Tibial artery (tissue), 4 donors: ENCODE measurements at regions not wholly inside any gene's neighbourhood (a gene's known extent, or its start where the extent isn't known, plus 50 kb on each side); places are given as distances from the start of the nearest gene placed in this dataset.

Experiments
- DNase-seq, 2 donors: peaks; one replicate each; pipeline ENCODE4 v3.0.0-alpha.2; 2019
- H3K27ac ChIP-seq, 2 donors: fragments of 200-600 bp; sonication (generic) in 1 of 2; 1 replicate in 1 of 2; 2 replicates in 1 of 2; pipeline ENCODE4 v1.5.1; 2018 to 2019; ENCODE audit warnings: mild to moderate bottlenecking in 1 of 2
- H3K27me3 ChIP-seq, 2 donors: fragments of 200-600 bp; sonication (generic) in 1 of 2; one replicate each; pipeline versions ENCODE4 v1.5.1 to v1.6.0; 2016 to 2019
- H3K36me3 ChIP-seq, 3 donors: fragments of 200-600 bp; sonication (generic) in 2 of 3; one replicate each; pipeline ENCODE4 v1.5.1; 2016 to 2019; ENCODE audit warnings: mild to moderate bottlenecking in 2 of 3
- H3K4me1 ChIP-seq, 4 donors: fragments of 200-600 bp; sonication (generic) in 2 of 4; 1 replicate in 3 of 4; 2 replicates in 1 of 4; pipeline ENCODE4 v1.5.1; 2016 to 2019
- H3K4me3 ChIP-seq, 2 donors: fragments of 200-600 bp; sonication (generic) in 1 of 2; 1 replicate in 1 of 2; 2 replicates in 1 of 2; pipeline ENCODE4 v1.5.1; 2018 to 2019; ENCODE audit warnings: mild to moderate bottlenecking in 2 of 2
- H3K9me3 ChIP-seq, 3 donors: fragments of 200-600 bp; sonication (generic) in 1 of 3; one replicate each; pipeline ENCODE4 v1.5.1; 2016 to 2019
- CTCF ChIP-seq, 2 experiments: fragments of 200-600 bp in 1 of 2; fragments of 450-650 bp in 1 of 2; IDR thresholded peaks; one replicate each; pipeline ENCODE4 v1.5.1; 2017 to 2019; ENCODE audit warnings: antibody characterized with exemption in 2 of 2, mild to moderate bottlenecking in 1 of 2, moderate library complexity in 1 of 2
- intact Hi-C: fragments of 100-400 bp; cut with DNase I; formaldehyde crosslinking; loops from one replicate; pipeline ENCODE4 v1.15.0; 2023; ENCODE audit warnings: low total_unique reads

- no peak for TF ChIP-seq CTCF (IDR thresholded peaks at IDR 0.05)
- no peak for DNase-seq
- Histone ChIP-seq H3K27ac (no peak overlapping the region), H3K9me3 (no peaks in the 10 kb centered on the region), H3K27me3 (no peaks in the 10 kb centered on the region), H3K4me1 (no peaks in the 10 kb centered on the region), H3K4me3 (no peak overlapping the region), H3K36me3 (no peaks in the 10 kb centered on the region)
- intact Hi-C loops = no loop called here
Measured at GRCh38 chr3:148126956-148127355, 570.7 kb upstream of the AGTR1 start.

GRCh38 chr3:148128136-148128535 lies 569.6 kb upstream of the AGTR1 start:
- no peak for DNase-seq
- intact Hi-C loops = no loop called here
- Histone ChIP-seq H3K36me3 (no peaks in the 10 kb centered on the region), H3K27ac (no peak overlapping the region), H3K27me3 (no peaks in the 10 kb centered on the region), H3K4me1 (no peaks in the 10 kb centered on the region), H3K4me3 (no peak overlapping the region), H3K9me3 (no peaks in the 10 kb centered on the region)
- no peak for TF ChIP-seq CTCF (IDR thresholded peaks at IDR 0.05)

- no peaks in the 10 kb centered on the region for H3K27me3 ChIP-seq
- H3K4me3 ChIP-seq = no peak overlapping the region
- no peak for TF ChIP-seq CTCF (IDR thresholded peaks at IDR 0.05)
- no peak overlapping the region for H3K27ac ChIP-seq
- no peaks in the 10 kb centered on the region for H3K4me1 ChIP-seq
- H3K9me3 ChIP-seq = no peaks in the 10 kb centered on the region
- no peak for DNase-seq
- H3K36me3 ChIP-seq = no peaks in the 10 kb centered on the region
- intact Hi-C loops = no loop called here
Measured at GRCh38 chr3:148131990-148132638, 565.6 kb upstream of the AGTR1 start.

- Histone ChIP-seq H3K4me1 (no peaks in the 10 kb centered on the region), H3K9me3 (no peaks in the 10 kb centered on the region), H3K27me3 (no peaks in the 10 kb centered on the region), H3K27ac (no peak overlapping the region), H3K36me3 (no peaks in the 10 kb centered on the region), H3K4me3 (no peak overlapping the region)
- intact Hi-C loops = no loop called here
- no peak for TF ChIP-seq CTCF (IDR thresholded peaks at IDR 0.05)
- no peak for DNase-seq
Measured at GRCh38 chr3:148136816-148137215, 560.9 kb upstream of the AGTR1 start.

GRCh38 chr3:148146241-148146640 lies 551.5 kb upstream of the AGTR1 start:
- Histone ChIP-seq H3K36me3 (no peaks in the 10 kb centered on the region), H3K4me1 (peaks cover 0 to 16% (median 0%) of the 10 kb centered on the region in 4 donors), H3K27ac (no peak overlapping the region), H3K9me3 (no peaks in the 10 kb centered on the region), H3K27me3 (no peaks in the 10 kb centered on the region), H3K4me3 (no peak overlapping the region)
- intact Hi-C loops = no loop called here
- DNase-seq = no peak
- TF ChIP-seq CTCF (IDR thresholded peaks at IDR 0.05) = no peak
